OCI-LY3 (cell line): ENCODE measurements at regions not wholly inside any gene's neighbourhood (a gene's known extent, or its start where the extent isn't known, plus 50 kb on each side); places are given as distances from the start of the nearest gene placed in this dataset.

Source experiments
- H2AFZ ChIP-seq: fragments of 200-600, 300-600 bp; shearing (Covaris generic); 2 replicates; pipeline ENCODE4 v1.6.0; 2014; ENCODE audit warnings: antibody characterized with exemption, low read depth, low read length
- H3K27ac ChIP-seq: fragments of 200-600, 300-600 bp; sonication (generic); 2 replicates; pipeline ENCODE4 v1.5.1; 2014; ENCODE audit warnings: mild to moderate bottlenecking, low read length, moderate library complexity, mixed read lengths
- H3K27me3 ChIP-seq: fragments of 200-600, 300-600 bp; sonication (generic); 2 replicates; pipeline ENCODE4 v1.6.1; 2014; ENCODE audit warnings: low read depth, low read length, mixed read lengths
- H3K36me3 ChIP-seq: fragments of 200-600, 300-600 bp; sonication (generic); replicated peaks from 2 replicates; pipeline ENCODE3; 2014; ENCODE audit warnings: low read depth, low read length, mixed read lengths
- H3K4me1 ChIP-seq: fragments of 300-600, 200-600 bp; sonication (generic); 2 replicates; pipeline ENCODE4 v1.6.1; 2014; ENCODE audit warnings: low read length, mixed read lengths
- H3K4me2 ChIP-seq: fragments of 200-600, 300-600 bp; sonication (generic); 2 replicates; pipeline ENCODE4 v1.6.1; 2014; ENCODE audit warnings: low read length, mixed read lengths
- H3K4me3 ChIP-seq: fragments of 300-600, 200-600 bp; sonication (generic); 2 replicates; pipeline ENCODE4 v1.5.1; 2014; ENCODE audit warnings: antibody characterized with exemption, mild to moderate bottlenecking, low read length, moderate library complexity
- H3K79me2 ChIP-seq: fragments of 300-600, 200-600 bp; shearing (Covaris generic); 2 replicates; pipeline ENCODE4 v1.6.1; 2014; ENCODE audit warnings: mild to moderate bottlenecking, low read length, mixed read lengths
- H3K9ac ChIP-seq: fragments of 300-600, 200-600 bp; shearing (Covaris generic); 2 replicates; pipeline ENCODE4 v1.6.0; 2014; ENCODE audit warnings: mild to moderate bottlenecking, low read length, moderate library complexity
- H3K9me3 ChIP-seq: fragments of 200-600, 300-600 bp; shearing (Covaris generic); 2 replicates; pipeline ENCODE4 v1.6.1; 2014; ENCODE audit warnings: low read length, mixed read lengths; ENCODE audit not compliant: insufficient read depth
- H4K20me1 ChIP-seq: fragments of 200-600, 300-600 bp; sonication (generic); 2 replicates; pipeline ENCODE4 v1.6.1; 2016; ENCODE audit warnings: low read length, mixed read lengths; ENCODE audit not compliant: insufficient read depth
- CTCF ChIP-seq: fragments of 200-600, 300-600 bp; sonication (generic); IDR thresholded peaks from 2 replicates; pipeline ENCODE4 v1.5.1; 2014; ENCODE audit warnings: antibody characterized with exemption, low read length, low read depth
- EZH2phosphoT487 ChIP-seq: fragments of 200-600 bp; shearing (Covaris generic); IDR thresholded peaks from 2 replicates; pipeline ENCODE4 v1.6.1; 2018; ENCODE audit warnings: antibody characterized with exemption, mixed run types, low read depth

DNA sequence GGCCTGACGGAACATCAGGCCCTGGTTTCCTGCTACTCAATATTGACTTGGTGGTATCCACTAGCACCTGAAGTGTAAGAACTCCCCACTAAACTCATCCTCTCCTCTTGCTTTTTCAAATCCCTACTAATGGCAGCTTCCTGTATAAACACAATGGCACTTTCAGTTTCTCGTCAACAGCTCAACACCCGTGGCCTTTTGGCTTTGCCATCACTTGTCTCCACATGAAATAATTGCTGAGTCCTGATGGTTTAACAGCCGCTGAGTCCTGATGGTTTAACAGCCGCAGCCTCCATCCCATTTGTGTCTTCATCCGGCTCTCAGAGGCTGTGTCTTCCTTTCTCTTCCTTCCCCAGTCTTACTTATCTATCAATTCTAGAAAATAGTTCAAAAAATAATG is 261.4 kb upstream of the PITRM1 start:
- H3K27ac ChIP-seq = no peak overlapping the region
- no peaks in the 10 kb centered on the region for H3K9me3 ChIP-seq
- no peaks in the 10 kb centered on the region for H3K4me1 ChIP-seq
- H3K36me3 ChIP-seq = no peaks in the 10 kb centered on the region
- H3K4me2 ChIP-seq = no peak overlapping the region
- H3K4me3 ChIP-seq = no peak overlapping the region
- no peaks in the 10 kb centered on the region for H3K79me2 ChIP-seq
- TF ChIP-seq CTCF = no peak
- H4K20me1 ChIP-seq = no peaks in the 10 kb centered on the region
- H2AFZ ChIP-seq = no peak overlapping the region
- no peak overlapping the region for H3K9ac ChIP-seq
- 0 out of 2 replicates have a peak, but pooled peaks cover 3% of the 10 kb centered on the region for H3K27me3 ChIP-seq

DNA sequence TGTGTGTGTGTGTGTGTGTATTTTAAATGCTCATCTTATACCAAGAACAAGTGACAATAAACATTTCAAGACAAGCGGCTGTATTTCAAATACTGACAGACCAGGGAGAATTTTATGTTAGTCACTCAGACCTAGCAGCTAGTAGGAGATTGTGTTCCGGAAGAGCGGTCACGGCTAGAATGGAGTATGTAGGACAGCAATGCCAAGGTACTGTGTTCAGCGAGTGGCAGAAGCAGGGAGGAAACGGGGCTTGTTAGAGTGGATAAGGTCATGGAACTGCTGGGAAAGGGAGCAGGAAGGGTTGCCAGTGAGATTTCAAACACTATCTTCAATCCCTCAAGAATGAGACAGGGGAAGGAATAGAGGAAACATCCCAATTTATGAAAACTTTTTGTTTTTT is 260.5 kb upstream of the PITRM1 start:
- Histone ChIP-seq H3K4me3 (no peak overlapping the region), H3K27ac (no peak overlapping the region), H3K9ac (no peak overlapping the region), H3K4me2 (no peak overlapping the region), H3K9me3 (no peaks in the 10 kb centered on the region), H4K20me1 (no peaks in the 10 kb centered on the region), H3K27me3 (0 out of 2 replicates have a peak, but pooled peaks cover 3% of the 10 kb centered on the region), H3K79me2 (no peaks in the 10 kb centered on the region), H3K36me3 (no peaks in the 10 kb centered on the region), H2AFZ (no peak overlapping the region), H3K4me1 (no peaks in the 10 kb centered on the region)
- no peak for TF ChIP-seq CTCF
- no peak for TF ChIP-seq EZH2phosphoT487

DNA sequence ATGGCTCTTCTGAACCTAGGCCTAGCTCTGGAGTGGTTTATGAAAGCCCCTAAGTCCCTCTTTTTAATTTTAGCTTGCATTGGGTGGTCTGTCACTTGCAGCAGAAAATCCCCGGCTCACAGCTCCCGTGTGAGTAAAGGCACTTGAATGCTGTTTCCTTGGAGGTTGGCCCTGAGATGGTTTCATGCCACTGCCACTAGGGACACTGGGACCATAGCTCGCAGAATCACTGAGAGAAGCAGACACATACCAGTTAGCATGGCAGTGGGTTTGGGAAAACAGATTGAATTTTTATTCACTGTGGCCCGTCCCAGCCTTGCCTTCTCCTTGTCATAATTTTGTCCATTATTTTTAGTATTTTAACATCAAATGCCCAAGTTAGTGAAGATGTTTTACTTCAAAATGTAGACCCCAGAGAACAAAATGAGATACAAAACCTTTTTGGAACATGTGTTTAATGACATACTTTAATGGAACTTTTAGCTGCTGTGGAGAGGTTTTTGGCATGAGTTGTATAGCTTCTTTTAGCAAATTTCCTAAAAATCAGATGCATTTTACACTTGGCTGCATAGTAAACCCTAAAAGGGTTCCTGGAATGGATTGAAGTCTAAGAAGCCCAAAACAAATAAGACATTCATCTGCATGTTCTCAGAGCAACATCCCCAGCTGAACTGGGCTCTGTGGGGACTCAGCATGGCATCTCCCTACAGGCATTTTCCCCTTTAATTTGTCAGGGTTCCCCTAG is 259.7 kb upstream of the PITRM1 start:
- no peaks in the 10 kb centered on the region for H3K79me2 ChIP-seq
- no peaks in the 10 kb centered on the region for H4K20me1 ChIP-seq
- H3K27ac ChIP-seq = no peak overlapping the region
- no peak overlapping the region for H3K4me3 ChIP-seq
- no peaks in the 10 kb centered on the region for H3K9me3 ChIP-seq
- no peak overlapping the region for H3K9ac ChIP-seq
- H3K4me1 ChIP-seq = no peaks in the 10 kb centered on the region
- no peak overlapping the region for H2AFZ ChIP-seq
- TF ChIP-seq EZH2phosphoT487 (no peak), CTCF (no peak)
- no peaks in the 10 kb centered on the region for H3K36me3 ChIP-seq
- 0 out of 2 replicates have a peak, but pooled peaks cover 3% of the 10 kb centered on the region for H3K27me3 ChIP-seq
- H3K4me2 ChIP-seq = no peak overlapping the region

- Histone ChIP-seq H3K4me2 (no peak overlapping the region), H3K27me3 (no peaks in the 10 kb centered on the region), H3K9ac (no peak overlapping the region), H3K27ac (no peak overlapping the region), H3K4me1 (no peaks in the 10 kb centered on the region), H3K4me3 (no peak overlapping the region), H3K79me2 (no peaks in the 10 kb centered on the region), H3K36me3 (no peaks in the 10 kb centered on the region), H4K20me1 (no peaks in the 10 kb centered on the region), H3K9me3 (no peaks in the 10 kb centered on the region), H2AFZ (no peak overlapping the region)
- no peak for TF ChIP-seq CTCF
- no peak for TF ChIP-seq EZH2phosphoT487
Observed at GRCh38 chr10:3430501-3430900, 257.9 kb upstream of the PITRM1 start.
